Neural cell (in vitro differentiated cells): ENCODE measurements at regions not wholly inside any gene's neighbourhood (a gene's known extent, or its start where the extent isn't known, plus 50 kb on each side); places are given as distances from the start of the nearest gene placed in this dataset.

ENCODE experiments used
- H2AFZ ChIP-seq: fragments of 200-600, 300-800 bp; sonication (generic), shearing (Covaris generic); 2 replicates; pipeline ENCODE4 v1.6.0; 2014; ENCODE audit warnings: low read depth, mild to moderate bottlenecking, antibody characterized with exemption, low read length, moderate library complexity
- H3F3A ChIP-seq: fragments of 200-600 bp; shearing (Covaris generic); 2 replicates; pipeline ENCODE4 v1.6.1; 2016; ENCODE audit warnings: mild to moderate bottlenecking, moderate library complexity, mixed read lengths, antibody characterized with exemption, low read length; ENCODE audit not compliant: insufficient read depth, poor library complexity, severe bottlenecking
- H3K27ac ChIP-seq: fragments of 200-600, 300-800 bp; sonication (generic), shearing (Covaris generic); 2 replicates; pipeline ENCODE4 v1.5.1; 2014; ENCODE audit warnings: mild to moderate bottlenecking, low read length, moderate library complexity
- H3K27me3 ChIP-seq: fragments of 300-800, 200-600 bp; sonication (generic), shearing (Covaris generic); 2 replicates; pipeline ENCODE4 v1.6.0; 2014; ENCODE audit warnings: mild to moderate bottlenecking, low read depth, low read length, moderate library complexity; ENCODE audit not compliant: insufficient read depth
- H3K36me3 ChIP-seq: fragments of 300-800, 200-600 bp; sonication (generic), shearing (Covaris generic); 2 replicates; pipeline ENCODE4 v1.5.1; 2014; ENCODE audit warnings: mild to moderate bottlenecking, antibody characterized with exemption, low read length, moderate library complexity; ENCODE audit not compliant: insufficient read depth
- H3K4me2 ChIP-seq: fragments of 300-800, 200-600 bp; sonication (generic), shearing (Covaris generic); 2 replicates; pipeline ENCODE4 v1.6.0; 2014; ENCODE audit warnings: mild to moderate bottlenecking, low read length
- H3K4me3 ChIP-seq: fragments of 300-800, 200-600 bp; sonication (generic), shearing (Covaris generic); 2 replicates; pipeline ENCODE4 v1.5.1; 2014; ENCODE audit warnings: mild to moderate bottlenecking, low read length, moderate library complexity
- H3K79me2 ChIP-seq: fragments of 200-600 bp; shearing (Covaris generic); replicated peaks from 2 replicates; pipeline ENCODE4 v1.6.0; 2014; ENCODE audit warnings: mild to moderate bottlenecking, low read length, moderate library complexity; ENCODE audit not compliant: insufficient read depth
- H3K9ac ChIP-seq: fragments of 300-800, 200-600 bp; sonication (generic), shearing (Covaris generic); 2 replicates; pipeline ENCODE4 v1.6.1; 2016; ENCODE audit warnings: mild to moderate bottlenecking, low read length, mixed read lengths
- H3K9me2 ChIP-seq: fragments of 200-600 bp; shearing (Covaris generic); 2 replicates; pipeline ENCODE4 v1.6.1; 2016; ENCODE audit warnings: mild to moderate bottlenecking, low read length, mixed read lengths; ENCODE audit not compliant: insufficient read depth
- H3K9me3 ChIP-seq: fragments of 200-600, 300-800 bp; sonication (generic), shearing (Covaris generic); 2 replicates; pipeline ENCODE4 v1.6.1; 2016; ENCODE audit warnings: mild to moderate bottlenecking, mixed run types, low read length, moderate library complexity, mixed read lengths
- H4K20me1 ChIP-seq: fragments of 200-600 bp; shearing (Covaris generic); 2 replicates; pipeline ENCODE4 v1.6.1; 2016; ENCODE audit warnings: mild to moderate bottlenecking, mixed run types; ENCODE audit not compliant: insufficient read depth
- CTCF ChIP-seq: fragments of 450-650 bp; IDR thresholded peaks from 2 replicates; pipeline ENCODE4 v1.5.1; 2014; ENCODE audit warnings: antibody characterized with exemption, mild to moderate bottlenecking, moderate library complexity; ENCODE audit not compliant: poor library complexity, severe bottlenecking
- EP300 ChIP-seq: fragments of 450-650 bp; conservative IDR thresholded peaks from 2 replicates; pipeline ENCODE4 v1.6.1; 2014; ENCODE audit warnings: antibody characterized with exemption, mild to moderate bottlenecking, moderate library complexity; ENCODE audit not compliant: poor library complexity, severe bottlenecking
- EZH2 ChIP-seq: fragments of 200-600, 300-800 bp; shearing (Covaris generic), sonication (generic); IDR thresholded peaks from 2 replicates; pipeline ENCODE4 v1.6.1; 2014; ENCODE audit warnings: antibody characterized with exemption, low read length, borderline replicate concordance, mild to moderate bottlenecking; ENCODE audit not compliant: insufficient read depth, poor library complexity, severe bottlenecking
- MXI1 ChIP-seq: fragments of 450-650 bp; conservative IDR thresholded peaks from 2 replicates; pipeline ENCODE4 v1.6.1; 2014; ENCODE audit warnings: antibody characterized with exemption, mild to moderate bottlenecking; ENCODE audit not compliant: poor library complexity, severe bottlenecking
- POLR2AphosphoS5 ChIP-seq: IDR thresholded peaks from 2 replicates; pipeline ENCODE4 v1.6.1; 2012
- RAD21 ChIP-seq: fragments of 450-650 bp; conservative IDR thresholded peaks from 2 replicates; pipeline ENCODE4 v1.6.1; 2014; ENCODE audit warnings: antibody characterized with exemption, mild to moderate bottlenecking, moderate library complexity
- REST ChIP-seq: IDR thresholded peaks from 2 replicates; pipeline ENCODE4 v1.6.1; 2012; ENCODE audit warnings: borderline replicate concordance
- SMC3 ChIP-seq: fragments of 450-650 bp; conservative IDR thresholded peaks from 2 replicates; pipeline ENCODE4 v1.6.1; 2014; ENCODE audit warnings: antibody characterized with exemption, mild to moderate bottlenecking, moderate library complexity; ENCODE audit not compliant: poor library complexity
- TAF1 ChIP-seq: IDR thresholded peaks from 2 replicates; pipeline ENCODE4 v1.6.1; 2012; ENCODE audit warnings: low read depth

DNA sequence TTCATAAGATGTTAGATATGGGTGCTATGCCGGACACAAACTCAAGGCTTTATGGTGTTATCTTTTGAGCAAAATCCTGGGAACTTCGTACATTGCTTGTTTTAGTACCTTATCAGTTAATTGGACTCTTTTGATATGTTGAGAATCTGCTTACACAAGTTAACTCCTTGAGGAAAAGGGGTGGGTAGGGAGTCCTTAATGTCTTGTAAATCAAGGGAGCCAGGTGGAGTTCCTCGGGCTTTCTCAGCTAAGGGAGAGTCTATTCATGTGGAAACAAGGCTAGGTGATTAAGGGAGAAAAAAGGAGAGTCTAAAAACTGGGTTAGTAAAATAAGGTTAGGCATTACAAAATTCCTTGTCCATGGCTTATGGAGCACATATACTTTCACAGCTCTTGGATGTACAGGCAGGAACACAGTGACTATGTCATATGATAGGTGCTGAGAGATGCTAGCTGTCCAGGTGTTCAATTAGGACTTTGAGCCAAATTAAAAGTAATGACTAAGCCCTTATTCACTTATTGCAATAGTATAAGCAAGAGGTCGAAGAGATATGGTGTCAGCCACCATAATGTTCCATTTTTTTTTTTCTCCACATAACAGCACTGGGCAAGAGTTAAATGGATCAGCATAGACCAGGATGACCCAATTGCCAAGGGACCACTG lies 59.5 kb upstream of the DYNAP start:
- H3K27ac ChIP-seq, result no peak overlapping the region
- H2AFZ ChIP-seq, result no peak overlapping the region
- no peaks in the 10 kb centered on the region for H3K9me3 ChIP-seq
- no peak overlapping the region for H3K9ac ChIP-seq
- no peaks in the 10 kb centered on the region for H4K20me1 ChIP-seq
- H3K4me3 ChIP-seq, result no peak overlapping the region
- H3K36me3 ChIP-seq, result no peaks in the 10 kb centered on the region
- H3K4me2 ChIP-seq, result no peak overlapping the region
- H3F3A ChIP-seq, result no peaks in the 10 kb centered on the region
- H3K79me2 ChIP-seq, result no peaks in the 10 kb centered on the region
- no peaks in the 10 kb centered on the region for H3K27me3 ChIP-seq
- TF ChIP-seq POLR2AphosphoS5 (no peak), TAF1 (no peak), SMC3 (no peak), CTCF (no peak), RAD21 (no peak), EP300 (no peak), REST (no peak), EZH2 (no peak), MXI1 (no peak)
- H3K9me2 ChIP-seq, result no peaks in the 10 kb centered on the region

- Histone ChIP-seq H3F3A (no peaks in the 10 kb centered on the region), H3K4me3 (no peak overlapping the region), H2AFZ (no peak overlapping the region), H3K9me2 (no peaks in the 10 kb centered on the region), H3K27me3 (no peaks in the 10 kb centered on the region), H3K4me2 (no peak overlapping the region), H4K20me1 (no peaks in the 10 kb centered on the region), H3K9ac (no peak overlapping the region), H3K27ac (no peak overlapping the region), H3K36me3 (no peaks in the 10 kb centered on the region), H3K9me3 (no peaks in the 10 kb centered on the region), H3K79me2 (no peaks in the 10 kb centered on the region)
- TF ChIP-seq EP300, result no peak
- no peak for TF ChIP-seq EZH2
- TF ChIP-seq CTCF, result no peak
- no peak for TF ChIP-seq POLR2AphosphoS5
These were observed 58.8 kb upstream of the DYNAP start for GRCh38 chr18:54532222-54532621.
